Mesenchymal stem cell (in vitro differentiated cells and primary cell): ENCODE measurements at regions not wholly inside any gene's neighbourhood (a gene's known extent, or its start where the extent isn't known, plus 50 kb on each side); places are given as distances from the start of the nearest gene placed in this dataset.

Experiments used
- DNase-seq: peaks from one replicate; pipeline ENCODE4 v3.0.0-alpha.2; 2013
- H2AFZ ChIP-seq: one replicate; pipeline ENCODE4 v1.6.1; 2013; ENCODE audit warnings: low read depth, mild to moderate bottlenecking, control low read depth, inconsistent platforms, low read length, moderate library complexity
- H2AK5ac ChIP-seq: 2 replicates; pipeline ENCODE4 v1.6.1; 2013; ENCODE audit warnings: low read length, moderate library complexity, mild to moderate bottlenecking, inconsistent platforms; ENCODE audit not compliant: severe bottlenecking
- H2BK120ac ChIP-seq: one replicate; pipeline ENCODE4 v1.6.1; 2013; ENCODE audit warnings: low read depth, mild to moderate bottlenecking, inconsistent platforms, low read length, moderate library complexity
- H2BK12ac ChIP-seq, 2 experiments: one replicate each; pipeline ENCODE4 v1.6.1; 2013; ENCODE audit warnings: inconsistent platforms in 2 of 2, low read length in 2 of 2, mild to moderate bottlenecking in 2 of 2, moderate library complexity in 2 of 2, control low read depth in 1 of 2
- H2BK15ac ChIP-seq: one replicate; pipeline ENCODE4 v1.6.1; 2013; ENCODE audit warnings: mild to moderate bottlenecking, low read depth, inconsistent platforms; ENCODE audit not compliant: poor library complexity, severe bottlenecking
- H2BK5ac ChIP-seq: 2 replicates; pipeline ENCODE4 v1.6.1; 2013; ENCODE audit warnings: low read depth, mild to moderate bottlenecking, low read length, control low read depth, inconsistent platforms; ENCODE audit not compliant: poor library complexity, severe bottlenecking
- H3K14ac ChIP-seq, 2 experiments: one replicate each; pipeline ENCODE4 v1.6.1; 2013; ENCODE audit warnings: inconsistent platforms in 2 of 2, low read length in 2 of 2, control low read depth in 1 of 2, mild to moderate bottlenecking in 1 of 2, moderate library complexity in 1 of 2
- H3K18ac ChIP-seq, 2 experiments: one replicate each; pipeline ENCODE4 v1.6.1; 2013; ENCODE audit warnings: inconsistent platforms in 2 of 2, low read length in 2 of 2, control low read depth in 1 of 2, low read depth in 1 of 2, mild to moderate bottlenecking in 1 of 2
- H3K23ac ChIP-seq, 2 experiments: one replicate each; pipeline ENCODE4 v1.6.1; 2013; ENCODE audit warnings: inconsistent platforms in 2 of 2, low read length in 2 of 2, mild to moderate bottlenecking in 2 of 2, moderate library complexity in 2 of 2, control low read depth in 1 of 2
- H3K27ac ChIP-seq: 2 replicates; pipeline ENCODE4 v1.5.1; 2013; ENCODE audit warnings: mild to moderate bottlenecking, moderate library complexity, low read length, control low read depth, inconsistent platforms; ENCODE audit not compliant: poor library complexity, severe bottlenecking
- H3K27me3 ChIP-seq, 2 experiments: 2 replicates each; pipeline versions ENCODE4 v1.6.1 to v1.7.0; 2013; ENCODE audit warnings: low read length in 2 of 2, mild to moderate bottlenecking in 2 of 2, moderate library complexity in 2 of 2, control low read depth in 1 of 2, inconsistent platforms in 1 of 2; ENCODE audit not compliant: control insufficient read depth in 1 of 2, insufficient read depth in 1 of 2
- H3K36me3 ChIP-seq, 2 experiments: 2 replicates each; pipeline versions ENCODE4 v1.6.1 to v1.7.0; 2013; ENCODE audit warnings: low read length in 2 of 2, control low read depth in 1 of 2, inconsistent platforms in 1 of 2, low read depth in 1 of 2, mild to moderate bottlenecking in 1 of 2; ENCODE audit not compliant: insufficient read depth in 2 of 2, control insufficient read depth in 1 of 2
- H3K4ac ChIP-seq, 2 experiments: one replicate each; pipeline ENCODE4 v1.6.1; 2013; ENCODE audit warnings: inconsistent platforms in 2 of 2, low read length in 2 of 2, mild to moderate bottlenecking in 2 of 2, moderate library complexity in 2 of 2, control low read depth in 1 of 2, low read depth in 1 of 2
- H3K4me1 ChIP-seq: 2 replicates; pipeline ENCODE4 v1.6.1; 2013; ENCODE audit warnings: low read depth, low read length, control low read depth; ENCODE audit not compliant: control insufficient read depth, insufficient read depth
- H3K4me2 ChIP-seq: 2 replicates; pipeline ENCODE4 v1.6.1; 2013; ENCODE audit warnings: low read length, mild to moderate bottlenecking, inconsistent platforms; ENCODE audit not compliant: poor library complexity, severe bottlenecking
- H3K4me3 ChIP-seq, 2 experiments: 2 replicates each; pipeline versions ENCODE4 v1.5.1 to v1.7.0; 2013; ENCODE audit warnings: low read length in 2 of 2, mild to moderate bottlenecking in 2 of 2, control low read depth in 1 of 2, low read depth in 1 of 2; ENCODE audit not compliant: insufficient read depth in 1 of 2
- H3K79me1 ChIP-seq: replicated peaks from 2 replicates; pipeline ENCODE4 v1.6.1; 2013; ENCODE audit warnings: mild to moderate bottlenecking, control low read depth, low read length, inconsistent platforms; ENCODE audit not compliant: poor library complexity, severe bottlenecking
- H3K9ac ChIP-seq: 2 replicates; pipeline ENCODE4 v1.7.0; 2013; ENCODE audit warnings: mild to moderate bottlenecking, low read length, moderate library complexity
- H3K9me3 ChIP-seq: 2 replicates; pipeline ENCODE4 v1.7.0; 2013; ENCODE audit warnings: mild to moderate bottlenecking, low read length; ENCODE audit not compliant: control insufficient read depth
- H4K8ac ChIP-seq: one replicate; pipeline ENCODE4 v1.6.1; 2013; ENCODE audit warnings: inconsistent platforms, mild to moderate bottlenecking, low read length, moderate library complexity
- H4K91ac ChIP-seq: one replicate; pipeline ENCODE4 v1.6.1; 2013; ENCODE audit warnings: mild to moderate bottlenecking, low read length, inconsistent platforms
- WGBS: methylation state at CpG from one replicate; pipeline ENCODE4 v1.1.7; 2013; ENCODE audit warnings: mixed read lengths; 5-methylcytosine and 5-hydroxymethylcytosine counted together

- WGBS: 66% methylated on average over 11 of the region's 11 CpGs
- H3K4ac ChIP-seq: no peak overlapping the region
Observed at GRCh38 chr1:30319765-30320580, 403.4 kb downstream of the MATN1 start.

GRCh38 chr1:30318864-30319718, 404.3 kb downstream of the MATN1 start:
- no peak overlapping the region for H2BK5ac ChIP-seq
- no peak overlapping the region for H3K23ac ChIP-seq
- DNase-seq: no peak
- no peak overlapping the region for H4K91ac ChIP-seq
- no peak overlapping the region for H4K8ac ChIP-seq
- no peaks in the 10 kb centered on the region for H3K79me1 ChIP-seq
- 79% methylated on average over 18 of the region's 18 CpGs for WGBS
- H3K4me3 ChIP-seq: no peak overlapping the region
- H3K18ac ChIP-seq: no peak overlapping the region
- H3K9ac ChIP-seq: no peak overlapping the region
- H3K4ac ChIP-seq: no peak overlapping the region
- no peak overlapping the region for H2BK12ac ChIP-seq
- no peak overlapping the region for H2AFZ ChIP-seq
- no peak overlapping the region for H3K27ac ChIP-seq
- H3K4me2 ChIP-seq: no peak overlapping the region
- no peaks in the 10 kb centered on the region for H3K4me1 ChIP-seq
- H2BK15ac ChIP-seq: no peak overlapping the region
- H2AK5ac ChIP-seq: no peak overlapping the region
- no peak overlapping the region for H2BK120ac ChIP-seq
- H3K14ac ChIP-seq: no peak overlapping the region
- no peaks in the 10 kb centered on the region for H3K36me3 ChIP-seq
- peaks cover 3% of the 10 kb centered on the region for H3K9me3 ChIP-seq
- H3K27me3 ChIP-seq: peaks cover 0 to 84% of the 10 kb centered on the region in 2 experiments

More at GRCh38 chr1:30319765-30320580, 403.4 kb downstream of the MATN1 start:
- Histone ChIP-seq H4K91ac (no peak overlapping the region), H2BK15ac (no peak overlapping the region), H3K4me3 (no peak overlapping the region), H2BK120ac (no peak overlapping the region), H3K27ac (no peak overlapping the region), H3K4me2 (no peak overlapping the region), H2AFZ (no peak overlapping the region), H3K18ac (no peak overlapping the region), H3K27me3 (peaks cover 0 to 82% of the 10 kb centered on the region in 2 experiments), H2BK12ac (no peak overlapping the region), H3K9me3 (peaks cover 3% of the 10 kb centered on the region), H3K14ac (no peak overlapping the region), H4K8ac (no peak overlapping the region), H3K79me1 (no peaks in the 10 kb centered on the region), H3K23ac (no peak overlapping the region), H3K36me3 (no peaks in the 10 kb centered on the region), H2AK5ac (no peak overlapping the region), H2BK5ac (no peak overlapping the region), H3K9ac (no peak overlapping the region), H3K4me1 (no peaks in the 10 kb centered on the region)
- no peak for DNase-seq

- Histone ChIP-seq H3K4ac (no peak overlapping the region), H3K36me3 (no peaks in the 10 kb centered on the region), H3K9me3 (peaks cover 3% of the 10 kb centered on the region), H3K4me2 (no peak overlapping the region), H4K91ac (no peak overlapping the region), H3K79me1 (no peaks in the 10 kb centered on the region), H2BK5ac (no peak overlapping the region), H3K14ac (no peak overlapping the region), H2AK5ac (no peak overlapping the region), H3K18ac (no peak overlapping the region), H3K4me1 (no peaks in the 10 kb centered on the region), H3K27ac (no peak overlapping the region), H2BK12ac (no peak overlapping the region), H3K4me3 (no peak overlapping the region), H2AFZ (no peak overlapping the region), H4K8ac (no peak overlapping the region), H3K9ac (no peak overlapping the region), H2BK120ac (no peak overlapping the region), H3K23ac (no peak overlapping the region), H2BK15ac (no peak overlapping the region), H3K27me3 (peaks cover 0 to 89% of the 10 kb centered on the region in 2 experiments)
- no peak for DNase-seq
- 59% methylated on average over 8 of the region's 8 CpGs for WGBS
Observed at GRCh38 chr1:30318413-30318812, 405.0 kb downstream of the MATN1 start.

- no peak overlapping the region for H3K23ac ChIP-seq
- no peak overlapping the region for H3K4me2 ChIP-seq
- peaks cover 3% of the 10 kb centered on the region for H3K9me3 ChIP-seq
- no peak overlapping the region for H3K4ac ChIP-seq
- no peak overlapping the region for H3K4me3 ChIP-seq
- H4K8ac ChIP-seq: no peak overlapping the region
- H4K91ac ChIP-seq: no peak overlapping the region
- H3K27me3 ChIP-seq: peaks cover 0 to 91% of the 10 kb centered on the region in 2 experiments
- WGBS: 83% methylated on average over 7 of the region's 8 CpGs
- H2AK5ac ChIP-seq: no peak overlapping the region
- H3K79me1 ChIP-seq: no peaks in the 10 kb centered on the region
- H3K14ac ChIP-seq: no peak overlapping the region
- no peak overlapping the region for H3K18ac ChIP-seq
- H3K27ac ChIP-seq: no peak overlapping the region
- no peaks in the 10 kb centered on the region for H3K36me3 ChIP-seq
- H3K9ac ChIP-seq: no peak overlapping the region
- no peak overlapping the region for H2BK12ac ChIP-seq
- H2BK5ac ChIP-seq: no peak overlapping the region
- H2AFZ ChIP-seq: no peak overlapping the region
- no peak for DNase-seq
- no peak overlapping the region for H2BK15ac ChIP-seq
- H3K4me1 ChIP-seq: no peaks in the 10 kb centered on the region
- H2BK120ac ChIP-seq: no peak overlapping the region
Observed at GRCh38 chr1:30317921-30318320, 405.5 kb downstream of the MATN1 start.
